ENCODE measurements at regions not wholly inside any gene's neighbourhood (a gene's known extent, or its start where the extent isn't known, plus 50 kb on each side); places are given as distances from the start of the nearest gene placed in this dataset.

DNA sequence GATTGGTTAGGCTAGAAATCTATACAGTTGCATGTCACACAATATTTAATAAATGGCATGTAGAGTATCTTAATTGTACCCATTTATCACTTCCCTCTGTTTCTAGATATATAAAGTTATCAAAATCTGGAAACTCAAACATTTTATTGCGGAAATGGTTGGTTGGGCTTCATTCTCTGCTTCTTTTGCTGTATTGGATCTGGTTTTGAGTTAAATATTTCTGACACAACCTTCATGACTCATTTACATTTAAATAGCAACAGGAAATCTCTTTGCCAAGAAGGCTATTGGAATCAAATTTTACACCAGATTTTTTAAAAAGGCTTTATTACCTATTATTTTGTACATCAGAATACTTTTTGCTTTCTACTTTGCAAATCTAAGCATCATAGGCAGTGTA, 153.8 kb downstream of the EBLN2 start:
- TF ChIP-seq, protein P1, sequence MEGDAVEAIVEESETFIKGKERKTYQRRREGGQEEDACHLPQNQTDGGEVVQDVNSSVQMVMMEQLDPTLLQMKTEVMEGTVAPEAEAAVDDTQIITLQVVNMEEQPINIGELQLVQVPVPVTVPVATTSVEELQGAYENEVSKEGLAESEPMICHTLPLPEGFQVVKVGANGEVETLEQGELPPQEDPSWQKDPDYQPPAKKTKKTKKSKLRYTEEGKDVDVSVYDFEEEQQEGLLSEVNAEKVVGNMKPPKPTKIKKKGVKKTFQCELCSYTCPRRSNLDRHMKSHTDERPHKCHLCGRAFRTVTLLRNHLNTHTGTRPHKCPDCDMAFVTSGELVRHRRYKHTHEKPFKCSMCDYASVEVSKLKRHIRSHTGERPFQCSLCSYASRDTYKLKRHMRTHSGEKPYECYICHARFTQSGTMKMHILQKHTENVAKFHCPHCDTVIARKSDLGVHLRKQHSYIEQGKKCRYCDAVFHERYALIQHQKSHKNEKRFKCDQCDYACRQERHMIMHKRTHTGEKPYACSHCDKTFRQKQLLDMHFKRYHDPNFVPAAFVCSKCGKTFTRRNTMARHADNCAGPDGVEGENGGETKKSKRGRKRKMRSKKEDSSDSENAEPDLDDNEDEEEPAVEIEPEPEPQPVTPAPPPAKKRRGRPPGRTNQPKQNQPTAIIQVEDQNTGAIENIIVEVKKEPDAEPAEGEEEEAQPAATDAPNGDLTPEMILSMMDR (IDR thresholded peaks at IDR 0.05): no peak
- TF ChIP-seq POLR2A (IDR thresholded peaks at IDR 0.05): no peak

Measured in body of pancreas (tissue), 4 donors.